HuH-7 (cell line): ENCODE measurements at regions not wholly inside any gene's neighbourhood (a gene's known extent, or its start where the extent isn't known, plus 50 kb on each side); places are given as distances from the start of the nearest gene placed in this dataset.

Source experiments
- DNase-seq: peaks from one replicate; pipeline ENCODE4 v3.0.0; 2011; ENCODE audit warnings: low spot score

GRCh38 chr12:107320929-107321631 lies 227.7 kb upstream of the CRY1 start:
- DNase-seq: no peak

GRCh38 chr12:107322063-107322462 lies 228.7 kb upstream of the CRY1 start:
- no peak for DNase-seq

GRCh38 chr12:107325075-107325608 lies 231.8 kb upstream of the CRY1 start:
- no peak for DNase-seq

- DNase-seq: no peak
Observed at GRCh38 chr12:107326237-107326636, 232.9 kb upstream of the CRY1 start.

- DNase-seq: no peak
Observed at GRCh38 chr12:107327651-107328182, 234.4 kb upstream of the CRY1 start.

- no peak for DNase-seq
Observed at GRCh38 chr12:107328442-107329133, 235.2 kb upstream of the CRY1 start.

GRCh38 chr12:107329569-107330324 lies 236.4 kb upstream of the CRY1 start:
- no peak for DNase-seq

- DNase-seq: no peak
Observed at GRCh38 chr12:107330831-107331431, 237.6 kb upstream of the CRY1 start.

- no peak for DNase-seq
Observed at GRCh38 chr12:107331471-107331870, 238.1 kb upstream of the CRY1 start.

GRCh38 chr12:107331912-107332311 lies 238.6 kb upstream of the CRY1 start:
- no peak for DNase-seq

GRCh38 chr12:107332743-107333142 lies 239.4 kb upstream of the CRY1 start:
- no peak for DNase-seq

- DNase-seq: no peak
Observed at GRCh38 chr12:107335802-107336570, 242.6 kb upstream of the CRY1 start.

- no peak for DNase-seq
Observed at GRCh38 chr12:107336695-107337094, 243.3 kb upstream of the CRY1 start.

- no peak for DNase-seq
Observed at GRCh38 chr12:107337346-107338095, 244.2 kb upstream of the CRY1 start.

- no peak for DNase-seq
Observed at GRCh38 chr12:107339487-107339886, 246.1 kb upstream of the CRY1 start.

GRCh38 chr12:107339932-107340331 lies 246.6 kb upstream of the CRY1 start:
- no peak for DNase-seq

- no peak for DNase-seq
Observed at GRCh38 chr12:107340898-107341297, 247.5 kb upstream of the CRY1 start.

GRCh38 chr12:107344035-107344808 lies 250.9 kb upstream of the CRY1 start:
- no peak for DNase-seq

GRCh38 chr12:107347261-107347660 lies 253.9 kb upstream of the CRY1 start:
- no peak for DNase-seq
